ENCODE measurements at regions not wholly inside any gene's neighbourhood (a gene's known extent, or its start where the extent isn't known, plus 50 kb on each side); places are given as distances from the start of the nearest gene placed in this dataset.

DNA sequence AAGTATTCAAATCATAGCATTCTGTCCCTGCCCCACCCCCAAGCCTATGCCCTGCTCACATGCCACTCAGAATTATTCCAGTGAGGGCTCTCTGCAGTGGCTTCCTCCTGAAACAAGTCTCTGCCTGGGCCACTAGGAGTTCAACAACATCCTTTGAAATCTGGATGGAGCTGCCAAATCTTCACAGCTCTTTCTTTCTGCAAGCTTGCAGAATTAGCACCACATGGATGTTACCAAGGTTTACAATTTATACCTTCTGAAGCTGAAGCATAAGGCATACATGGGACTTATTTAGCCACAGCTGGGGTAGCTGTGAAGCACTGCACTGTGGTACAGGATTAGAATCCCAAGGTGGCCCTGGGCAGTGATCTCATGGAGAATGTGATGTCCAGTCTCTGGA is 577.5 kb downstream of the CD109 start:
- TF ChIP-seq GLIS3 (CRISPR knock-in tag; IDR thresholded peaks at IDR 0.05) (no peak), TOX (CRISPR knock-in tag; IDR thresholded peaks at IDR 0.05; ENCODE audit: borderline replicate concordance) (no peak), ZFP30 (CRISPR knock-in tag; IDR thresholded peaks at IDR 0.05) (no peak), ZNF565 (CRISPR knock-in tag; conservative IDR thresholded peaks at IDR 0.05; ENCODE audit: low read depth) (no peak), BACH2 (CRISPR knock-in tag; IDR thresholded peaks at IDR 0.05; ENCODE audit: borderline replicate concordance) (no peak), ZC3H10 (CRISPR knock-in tag; IDR thresholded peaks at IDR 0.05) (no peak), PPARA (CRISPR knock-in tag; IDR thresholded peaks at IDR 0.05; ENCODE audit: borderline replicate concordance) (no peak), ISL1 (CRISPR knock-in tag; IDR thresholded peaks at IDR 0.05) (no peak)
- TF ChIP-seq, protein P1, sequence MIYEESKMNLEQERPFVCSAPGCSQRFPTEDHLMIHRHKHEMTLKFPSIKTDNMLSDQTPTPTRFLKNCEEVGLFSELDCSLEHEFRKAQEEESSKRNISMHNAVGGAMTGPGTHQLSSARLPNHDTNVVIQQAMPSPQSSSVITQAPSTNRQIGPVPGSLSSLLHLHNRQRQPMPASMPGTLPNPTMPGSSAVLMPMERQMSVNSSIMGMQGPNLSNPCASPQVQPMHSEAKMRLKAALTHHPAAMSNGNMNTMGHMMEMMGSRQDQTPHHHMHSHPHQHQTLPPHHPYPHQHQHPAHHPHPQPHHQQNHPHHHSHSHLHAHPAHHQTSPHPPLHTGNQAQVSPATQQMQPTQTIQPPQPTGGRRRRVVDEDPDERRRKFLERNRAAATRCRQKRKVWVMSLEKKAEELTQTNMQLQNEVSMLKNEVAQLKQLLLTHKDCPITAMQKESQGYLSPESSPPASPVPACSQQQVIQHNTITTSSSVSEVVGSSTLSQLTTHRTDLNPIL (CRISPR knock-in tag; IDR thresholded peaks at IDR 0.05; ENCODE audit: low read depth) = no peak
- TF ChIP-seq, protein P2, sequence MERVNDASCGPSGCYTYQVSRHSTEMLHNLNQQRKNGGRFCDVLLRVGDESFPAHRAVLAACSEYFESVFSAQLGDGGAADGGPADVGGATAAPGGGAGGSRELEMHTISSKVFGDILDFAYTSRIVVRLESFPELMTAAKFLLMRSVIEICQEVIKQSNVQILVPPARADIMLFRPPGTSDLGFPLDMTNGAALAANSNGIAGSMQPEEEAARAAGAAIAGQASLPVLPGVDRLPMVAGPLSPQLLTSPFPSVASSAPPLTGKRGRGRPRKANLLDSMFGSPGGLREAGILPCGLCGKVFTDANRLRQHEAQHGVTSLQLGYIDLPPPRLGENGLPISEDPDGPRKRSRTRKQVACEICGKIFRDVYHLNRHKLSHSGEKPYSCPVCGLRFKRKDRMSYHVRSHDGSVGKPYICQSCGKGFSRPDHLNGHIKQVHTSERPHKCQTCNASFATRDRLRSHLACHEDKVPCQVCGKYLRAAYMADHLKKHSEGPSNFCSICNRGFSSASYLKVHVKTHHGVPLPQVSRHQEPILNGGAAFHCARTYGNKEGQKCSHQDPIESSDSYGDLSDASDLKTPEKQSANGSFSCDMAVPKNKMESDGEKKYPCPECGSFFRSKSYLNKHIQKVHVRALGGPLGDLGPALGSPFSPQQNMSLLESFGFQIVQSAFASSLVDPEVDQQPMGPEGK (CRISPR knock-in tag; IDR thresholded peaks at IDR 0.05; ENCODE audit: borderline replicate concordance) = no peak

Data from SK-N-SH treated with all-trans-retinoic acid at 6 μM for 48 hours (cell line).